NCI-H345 (cell line): ENCODE measurements at regions not wholly inside any gene's neighbourhood (a gene's known extent, or its start where the extent isn't known, plus 50 kb on each side); places are given as distances from the start of the nearest gene placed in this dataset.
"Not testable (repeated sequence)": the region's sequence is repeated elsewhere in the genome, so short reads cannot be mapped to it uniquely, and the experiment has no call there.

Source experiments
- DNase-seq: peaks from one replicate; lab custom pipeline; 2025; lab: John Stamatoyannopoulos, UW

DNA sequence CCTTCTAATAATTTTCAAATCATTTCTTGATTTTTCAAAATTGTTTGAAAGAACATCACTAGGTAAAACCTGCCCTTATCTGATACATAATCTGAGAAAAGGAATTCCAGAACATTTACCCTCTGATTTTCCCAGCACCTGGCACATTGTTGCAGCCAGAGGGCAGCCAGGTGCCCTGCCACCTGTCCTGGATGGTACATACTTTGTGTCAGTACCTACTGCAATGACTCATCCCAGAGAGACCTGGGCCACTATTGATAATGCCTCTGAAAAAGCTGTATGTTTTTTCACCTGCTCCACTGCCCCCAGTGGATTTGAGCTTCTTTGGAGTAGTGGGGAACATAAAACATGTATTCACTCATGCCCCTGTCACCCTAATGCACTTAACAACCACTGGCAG is 648.9 kb upstream of the GBE1 start:
- peak; percentile 24 for DNase-seq

DNA sequence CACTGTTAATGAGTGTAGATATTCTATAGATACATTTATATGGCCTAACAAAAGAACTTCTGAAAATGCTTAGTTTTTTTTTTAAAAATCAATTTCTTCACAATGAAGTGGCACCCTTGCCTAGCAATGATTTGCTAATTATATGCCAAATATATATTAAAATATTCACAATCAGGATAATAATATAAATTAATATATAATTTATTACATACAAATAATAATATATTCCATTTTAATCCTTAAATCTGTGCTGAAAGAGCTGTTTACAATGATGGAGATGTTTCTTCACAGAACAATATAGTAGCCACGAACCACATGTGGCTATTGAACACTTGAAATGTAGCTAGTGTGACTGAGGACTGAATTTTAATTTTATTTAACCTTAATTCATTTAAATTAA is 648.4 kb upstream of the GBE1 start:
- DNase-seq, result no peak

DNA sequence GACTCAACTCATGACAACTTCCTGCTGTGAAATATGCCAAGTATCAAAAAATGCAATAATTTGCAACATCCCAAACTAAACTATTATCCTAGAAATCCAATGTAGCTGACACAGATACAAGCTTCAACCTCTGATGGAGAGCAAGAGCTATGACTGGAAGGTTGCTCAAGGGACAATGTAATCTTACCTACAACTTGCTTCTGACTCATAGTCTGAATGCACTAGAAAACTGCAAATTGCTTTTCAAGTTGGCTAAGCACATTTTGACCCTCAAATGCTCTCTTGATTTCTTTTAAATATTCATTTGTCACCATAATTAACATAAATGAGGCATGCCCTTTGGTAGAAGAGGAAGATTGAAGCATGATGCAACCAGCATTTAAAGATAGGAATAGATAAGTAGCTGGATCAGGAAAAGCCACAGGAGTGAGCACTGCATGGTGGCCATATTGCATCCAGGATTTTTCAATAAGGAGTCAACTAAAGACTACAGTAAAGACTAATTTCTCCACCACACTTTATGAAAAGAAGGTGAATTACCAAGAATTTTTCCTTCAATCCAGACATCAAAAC is 630.8 kb upstream of the GBE1 start:
- no peak for DNase-seq

DNA sequence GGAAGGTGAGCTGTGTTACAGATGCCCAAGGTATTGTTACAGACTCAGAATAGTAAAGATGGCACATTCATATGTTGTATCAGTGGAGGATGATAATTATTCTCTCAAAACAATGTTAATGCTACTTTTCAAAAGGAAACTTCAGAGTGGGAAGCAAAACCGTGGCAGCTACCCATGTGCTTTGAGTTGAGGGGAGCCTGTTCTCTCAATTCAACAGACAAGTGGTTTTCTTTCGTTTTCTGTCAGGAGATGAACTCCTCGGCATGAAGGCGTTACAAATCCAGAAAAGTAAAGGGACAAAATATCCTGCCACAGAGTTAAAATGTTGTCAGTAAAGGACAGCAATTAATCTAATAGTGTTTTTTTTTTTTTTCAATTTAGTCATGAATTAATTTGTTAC is 629.4 kb upstream of the GBE1 start:
- no peak for DNase-seq

DNA sequence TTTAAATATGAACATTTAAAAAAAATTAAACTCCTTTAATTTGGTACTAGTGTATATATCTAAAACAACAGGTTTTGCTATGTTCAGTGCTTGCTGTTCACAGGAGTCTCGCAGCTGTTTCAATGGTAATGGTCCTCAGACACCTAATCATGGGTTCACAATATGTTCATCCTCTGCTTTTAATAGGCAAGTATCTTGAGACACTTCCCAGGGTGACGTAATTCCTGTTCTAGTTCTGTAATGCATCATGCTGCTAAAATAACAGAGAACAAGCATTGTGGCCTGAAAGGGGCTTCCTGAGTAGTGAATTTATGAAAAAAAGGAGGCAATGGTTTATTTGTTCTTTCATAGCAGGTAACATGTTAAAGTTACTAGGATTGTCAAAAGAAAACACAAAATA is 625.2 kb upstream of the GBE1 start:
- no peak for DNase-seq

DNA sequence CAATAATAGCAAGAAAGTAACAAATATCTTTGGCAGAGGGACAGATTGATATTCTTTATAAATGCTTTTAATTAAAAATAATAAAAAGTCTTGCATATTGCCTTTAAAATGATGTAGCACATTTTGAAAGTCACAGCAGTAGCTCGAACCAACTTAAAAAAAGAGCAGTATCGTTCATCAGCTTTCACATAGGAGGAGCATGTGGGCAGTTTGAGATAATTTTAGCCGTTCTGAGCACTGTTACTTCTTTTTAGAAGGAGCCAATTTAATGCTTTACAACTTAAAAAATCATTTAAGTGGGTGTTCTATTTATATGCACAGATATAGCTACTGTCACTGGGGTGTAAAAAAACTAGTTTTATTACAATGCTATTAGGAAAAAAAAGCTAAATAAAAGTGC is 622.7 kb upstream of the GBE1 start:
- no peak for DNase-seq

DNA sequence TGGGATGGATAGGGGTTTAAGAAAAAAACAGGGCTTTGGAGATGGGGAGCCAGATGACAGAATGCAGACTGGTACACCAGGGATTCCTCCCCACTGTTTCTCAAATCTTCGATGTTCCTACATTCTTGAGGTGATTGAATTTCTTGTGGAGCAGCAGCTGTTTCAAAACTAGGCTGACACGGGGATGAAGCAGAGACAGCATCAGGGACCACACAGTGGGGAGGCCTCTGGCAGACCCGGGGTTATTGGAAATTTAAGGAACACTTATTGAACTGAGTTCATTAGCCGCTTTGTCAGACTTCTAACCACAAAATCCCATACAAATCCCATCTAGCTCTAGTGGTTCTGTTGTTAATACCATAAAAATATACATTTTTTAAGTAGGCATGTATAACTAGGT is 621.4 kb upstream of the GBE1 start:
- DNase-seq, result no peak

DNA sequence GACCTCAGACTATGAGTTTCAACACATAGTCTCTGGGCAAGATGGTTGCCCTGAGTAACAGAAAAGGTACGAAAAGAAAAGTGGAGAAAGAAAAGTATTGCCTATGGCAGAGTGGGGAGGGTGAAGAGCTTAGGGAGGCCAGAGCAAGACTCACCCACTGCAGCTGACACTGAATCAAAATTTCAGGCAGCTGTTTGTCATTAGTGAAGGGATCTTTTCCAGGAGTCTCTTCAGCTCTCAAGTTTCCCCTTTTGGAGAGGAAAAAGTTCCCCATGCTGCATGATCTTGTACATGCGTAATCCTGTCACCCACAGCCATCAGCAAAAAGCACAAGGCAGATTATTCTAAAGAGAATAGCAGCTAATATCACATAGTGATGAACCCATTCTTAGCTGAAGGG is 616.9 kb upstream of the GBE1 start:
- no peak for DNase-seq

DNA sequence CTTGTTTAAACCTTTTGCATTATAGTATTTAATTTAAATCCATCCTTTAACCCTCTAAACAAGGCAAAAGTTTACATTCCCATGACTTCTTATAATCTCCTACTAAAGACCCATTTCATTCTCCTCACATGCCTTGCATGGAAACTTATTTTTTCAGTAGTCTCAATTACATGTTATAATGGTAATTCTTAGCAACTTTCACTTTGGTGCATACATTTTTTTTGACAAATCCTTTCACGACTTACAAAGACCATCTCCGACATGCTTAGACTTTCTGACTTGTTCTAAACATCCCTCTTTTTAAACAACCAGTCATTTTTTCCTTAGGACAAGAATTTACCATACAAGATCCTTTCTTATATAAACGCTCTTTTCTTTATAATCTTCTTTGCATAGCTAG is 615.4 kb upstream of the GBE1 start:
- no peak for DNase-seq

DNA sequence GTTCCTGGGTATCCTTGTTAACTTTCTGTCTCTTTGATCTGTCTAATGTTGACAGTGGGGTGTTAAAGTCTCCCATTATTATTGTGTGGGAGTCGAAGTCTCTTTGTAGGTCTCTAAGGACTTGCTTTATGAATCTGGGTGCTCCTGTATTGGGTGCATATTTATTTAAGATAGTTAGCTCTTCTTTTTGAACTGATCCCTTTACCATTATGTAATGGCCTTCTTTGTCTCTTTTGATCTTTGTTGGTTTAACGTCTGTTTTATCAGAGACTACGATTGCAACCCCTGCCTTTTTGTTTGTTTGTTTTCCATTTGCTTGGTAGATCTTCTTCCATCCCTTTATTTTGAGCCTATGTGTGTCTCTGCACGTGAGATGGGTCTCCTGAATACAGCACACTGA is 612.4 kb upstream of the GBE1 start:
- DNase-seq, result not testable (repeated sequence)

DNA sequence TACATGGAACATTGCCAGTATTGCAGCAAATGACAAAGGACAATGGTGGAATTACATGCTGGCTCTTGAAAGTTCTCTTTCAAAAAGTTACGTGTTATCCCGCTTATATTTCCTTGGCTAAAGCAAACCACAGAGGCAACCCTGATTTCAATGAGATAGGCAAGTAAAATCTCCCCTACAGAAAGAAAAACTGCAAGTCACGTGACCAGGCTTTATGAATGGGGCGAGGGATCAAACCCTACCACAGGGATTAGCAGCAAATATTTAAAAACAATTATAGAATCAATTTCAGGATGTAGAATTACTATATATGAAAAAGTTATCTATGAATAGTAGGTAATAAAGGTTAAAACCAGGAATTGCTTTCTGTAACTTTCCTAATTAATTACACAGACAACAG is 603.4 kb upstream of the GBE1 start:
- no peak for DNase-seq

DNA sequence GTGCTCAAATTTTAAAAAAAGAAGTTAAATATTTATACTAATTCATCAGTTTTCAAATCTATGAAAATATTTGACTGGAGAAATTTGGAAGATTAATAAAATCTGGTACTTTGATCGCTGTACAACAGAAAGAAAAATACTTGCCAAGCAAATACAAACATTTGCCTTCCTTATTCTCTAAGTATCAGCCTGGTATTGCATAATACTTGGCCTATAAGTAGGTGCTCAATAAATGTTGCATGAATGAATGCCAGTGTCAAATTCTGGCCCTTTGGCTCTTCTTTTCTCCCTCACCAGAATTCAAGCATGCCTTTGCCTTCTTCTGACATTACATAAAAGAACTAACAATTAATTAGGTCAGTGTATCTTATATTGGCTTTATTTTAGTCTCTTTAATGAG is 601.7 kb upstream of the GBE1 start:
- no peak for DNase-seq

DNA sequence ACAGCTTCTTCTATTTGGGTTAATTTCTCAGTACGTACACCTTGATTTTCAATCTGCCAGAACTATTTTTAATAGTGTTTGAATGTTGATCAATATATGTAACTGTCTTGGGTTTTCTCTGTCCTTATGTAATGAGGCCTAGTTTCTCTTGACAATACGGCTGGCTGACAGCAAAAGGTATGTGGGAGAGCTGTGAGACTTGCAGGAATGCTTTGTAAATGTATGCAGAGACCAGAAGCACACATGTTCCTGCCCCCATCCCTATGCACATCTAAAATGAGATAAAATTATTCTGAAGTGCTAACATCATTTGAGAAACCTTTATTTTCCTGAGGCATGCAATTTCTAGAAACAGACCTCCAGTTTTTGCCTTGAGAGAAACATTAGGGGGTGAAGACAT is 593.8 kb upstream of the GBE1 start:
- no peak for DNase-seq

DNA sequence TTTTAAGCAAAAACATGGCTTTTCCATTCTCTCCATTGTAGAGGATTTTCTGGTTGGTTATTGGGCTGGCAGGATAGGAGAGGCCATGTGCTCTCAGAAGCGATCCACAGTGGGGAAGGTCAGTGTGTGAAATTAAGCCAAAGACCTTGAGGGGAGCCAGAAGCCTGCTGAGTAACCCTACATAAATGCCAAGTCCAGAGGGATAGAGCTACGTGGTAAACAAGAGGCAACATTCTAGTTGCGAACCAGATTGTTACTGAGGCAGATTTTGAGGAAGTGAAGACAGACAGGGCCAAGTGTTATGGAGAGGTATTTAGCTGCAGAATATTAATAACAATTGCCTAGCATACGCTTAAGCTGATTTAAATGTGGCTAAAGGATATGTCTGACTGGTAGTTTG is 592.8 kb upstream of the GBE1 start:
- DNase-seq, result no peak

DNA sequence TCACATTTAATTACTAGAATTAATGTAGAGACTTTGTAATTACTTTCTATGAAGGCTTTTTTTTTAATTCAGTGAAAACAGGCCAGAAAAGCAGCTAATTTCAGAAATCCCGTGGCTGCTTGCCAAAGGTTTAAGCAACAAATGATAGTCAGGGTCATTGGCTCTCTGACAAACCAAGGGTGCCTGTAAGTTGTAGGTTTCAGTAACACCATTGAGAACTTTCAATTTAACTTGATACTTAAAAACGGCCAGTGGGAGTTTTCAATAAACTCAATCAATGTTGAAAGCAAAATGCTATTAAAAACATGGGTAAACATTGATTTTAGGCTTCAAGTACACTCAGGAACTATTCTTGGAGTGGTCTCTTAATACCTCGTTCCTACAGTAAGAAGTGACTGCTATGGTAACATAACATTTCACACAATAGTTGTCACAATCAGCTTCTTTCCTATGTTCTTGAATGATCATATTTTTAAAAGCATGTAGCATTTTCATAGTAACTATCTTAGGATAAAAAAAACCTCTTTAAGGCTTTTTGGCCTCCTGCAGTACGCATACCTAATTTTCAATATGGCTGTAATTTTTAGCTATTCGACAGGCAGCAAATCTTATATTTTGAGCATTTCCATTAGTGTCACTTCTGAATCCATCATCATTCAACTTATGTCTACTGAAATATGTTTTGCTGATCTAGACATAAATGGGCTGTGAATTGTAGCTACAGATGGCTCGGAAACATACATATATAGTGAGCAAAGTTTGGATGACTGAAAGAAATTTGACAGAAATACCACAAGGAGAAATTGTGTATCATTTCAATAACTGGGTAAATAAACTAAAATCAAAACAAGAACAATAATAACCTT is 592.1 kb upstream of the GBE1 start:
- no peak for DNase-seq

DNA sequence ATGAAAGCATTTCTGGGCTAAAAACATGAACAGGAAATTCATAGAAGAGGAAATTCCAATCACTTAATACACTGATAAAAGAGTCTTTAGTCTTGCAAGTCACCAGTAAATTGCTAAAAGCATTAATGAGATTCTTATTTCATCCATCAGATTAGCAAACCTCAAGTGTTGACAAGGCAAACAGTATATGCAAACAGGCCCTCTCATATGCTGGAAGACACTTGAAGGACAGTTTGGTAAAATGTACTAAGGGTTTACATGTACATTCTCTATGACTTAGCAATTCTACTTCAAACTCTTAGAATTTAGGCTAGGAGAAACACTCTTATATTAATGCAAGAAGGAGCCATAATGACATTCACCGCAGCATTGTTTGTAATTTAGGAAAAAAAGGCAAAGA is 586.1 kb upstream of the GBE1 start:
- no peak for DNase-seq

DNA sequence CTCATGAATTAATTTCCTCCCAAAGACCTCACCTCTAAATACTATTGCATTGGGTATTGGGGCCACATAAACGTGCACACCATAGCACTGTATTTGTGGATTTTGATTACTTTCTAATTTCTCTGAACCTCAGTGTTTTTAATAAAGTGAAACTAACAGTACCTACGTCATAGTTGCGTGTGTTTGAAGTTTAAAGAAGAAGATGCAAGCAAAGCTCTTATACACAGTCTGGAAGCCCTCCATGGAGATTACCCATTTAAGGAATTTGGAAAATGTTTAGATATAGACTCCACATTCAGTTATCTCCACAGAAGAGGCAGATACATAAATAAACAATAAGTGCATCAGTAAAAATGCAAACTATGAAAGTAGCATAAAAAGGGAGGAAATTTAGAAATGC is 581.1 kb upstream of the GBE1 start:
- no peak for DNase-seq

DNA sequence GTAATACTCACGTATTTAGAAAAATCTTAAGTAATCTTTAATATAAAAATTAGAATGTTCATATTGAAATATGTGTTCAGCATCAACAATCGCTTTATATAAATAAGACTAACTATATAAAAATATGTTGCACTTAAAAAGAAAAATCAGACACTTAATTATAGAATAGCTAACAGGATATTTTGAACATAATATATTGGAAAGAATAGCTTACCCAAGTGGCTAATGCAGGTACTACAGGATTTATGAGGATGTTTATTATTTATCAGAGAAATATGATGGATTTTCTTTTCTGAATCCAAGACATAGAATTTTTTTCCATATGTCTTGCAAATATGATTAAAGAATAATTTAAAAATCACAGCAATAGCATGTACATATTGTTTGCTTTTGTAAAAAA is 567.9 kb upstream of the GBE1 start:
- no peak for DNase-seq

DNA sequence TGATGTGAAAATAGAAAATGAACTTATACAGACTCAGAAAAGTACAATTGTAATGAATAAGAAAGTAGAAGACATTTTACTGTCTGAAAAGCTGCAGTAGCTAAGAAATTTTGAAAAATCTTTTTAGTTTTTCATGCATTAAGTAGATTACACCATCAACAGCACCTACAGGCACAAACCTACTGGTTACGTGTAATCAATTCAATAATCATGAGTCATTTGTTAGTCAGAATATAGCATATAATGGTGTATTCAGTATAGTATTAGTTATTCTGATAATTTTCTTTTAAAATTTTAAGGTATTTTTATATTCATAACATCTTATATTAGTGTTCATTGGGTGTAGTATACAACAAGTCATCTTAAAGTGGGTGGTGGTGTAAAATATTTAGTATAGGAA is 550.5 kb upstream of the GBE1 start:
- no peak for DNase-seq

DNA sequence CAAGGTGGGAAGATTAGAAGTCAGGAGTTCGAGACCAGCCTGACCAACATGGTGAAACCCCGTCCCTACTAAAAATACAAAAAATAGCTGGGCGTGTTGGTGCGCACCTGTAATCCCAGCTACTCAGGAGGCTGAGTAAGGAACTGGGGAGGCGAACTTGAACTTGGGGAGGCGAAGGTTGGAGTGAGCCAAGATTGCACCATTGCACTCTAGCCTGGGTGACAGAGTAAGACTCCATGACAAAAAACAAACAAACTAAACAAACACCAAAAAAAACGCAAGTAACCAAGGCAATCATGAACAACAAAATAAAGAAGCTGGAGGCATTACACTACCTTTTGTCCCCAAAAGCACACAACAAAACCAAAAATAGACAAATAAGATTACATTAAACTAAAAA is 547.3 kb upstream of the GBE1 start:
- DNase-seq, result no peak

DNA sequence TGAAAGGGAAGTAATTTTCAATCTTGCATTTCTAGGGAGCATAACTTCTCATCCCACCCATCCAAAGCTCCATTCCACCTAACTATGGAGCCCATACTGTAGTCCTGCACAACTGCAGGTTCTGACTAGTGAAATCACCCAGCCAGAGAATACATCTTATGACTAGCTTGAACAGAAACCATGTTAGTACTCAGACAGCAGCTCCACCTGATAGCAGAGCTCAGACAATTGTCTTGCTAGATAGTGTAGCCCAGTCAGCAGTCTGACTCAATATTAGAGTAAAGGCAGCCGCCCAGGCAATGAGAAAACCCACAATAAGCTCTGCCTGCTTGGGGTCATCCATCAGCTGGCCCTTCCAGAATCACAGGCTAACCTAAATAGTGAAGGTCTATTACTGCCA is 544.7 kb upstream of the GBE1 start:
- no peak for DNase-seq

DNA sequence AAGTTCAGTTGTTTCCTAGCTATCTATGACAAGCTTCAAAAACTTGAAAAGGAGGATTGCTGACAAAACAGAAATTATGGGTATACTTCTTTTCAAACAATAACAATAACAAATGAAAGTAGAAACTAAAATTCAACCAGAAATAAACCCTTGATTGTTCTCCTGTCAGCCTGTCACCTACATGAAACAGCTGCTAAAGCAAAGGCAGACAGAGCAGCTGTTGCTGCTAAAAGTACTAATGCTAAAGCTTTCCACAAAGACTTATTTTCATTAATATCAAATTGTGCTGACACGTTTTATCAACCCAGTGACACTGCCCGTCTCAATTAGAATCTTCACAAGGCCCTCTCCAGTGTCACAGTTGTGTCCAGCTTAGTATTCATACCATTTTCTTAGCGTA is 533.2 kb upstream of the GBE1 start:
- no peak for DNase-seq

DNA sequence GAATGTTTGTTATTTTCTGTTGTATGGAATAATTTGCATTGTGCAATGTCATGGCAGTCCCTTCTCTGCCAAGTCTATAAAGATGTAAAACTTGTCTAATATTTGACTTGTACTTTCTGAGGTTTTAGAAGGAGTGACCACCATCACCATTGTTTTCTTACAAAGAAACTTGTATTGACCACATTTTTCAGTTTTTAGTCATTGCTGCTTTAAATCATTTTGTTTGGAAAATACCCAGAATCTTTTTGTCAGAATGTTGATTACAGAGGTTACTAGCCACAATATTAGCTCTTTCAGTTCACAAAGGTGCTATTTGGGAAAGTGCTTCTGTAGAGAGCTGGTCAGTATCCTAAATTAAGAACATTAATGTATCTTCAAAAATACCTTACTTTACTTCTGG is 532.4 kb upstream of the GBE1 start:
- DNase-seq, result no peak

DNA sequence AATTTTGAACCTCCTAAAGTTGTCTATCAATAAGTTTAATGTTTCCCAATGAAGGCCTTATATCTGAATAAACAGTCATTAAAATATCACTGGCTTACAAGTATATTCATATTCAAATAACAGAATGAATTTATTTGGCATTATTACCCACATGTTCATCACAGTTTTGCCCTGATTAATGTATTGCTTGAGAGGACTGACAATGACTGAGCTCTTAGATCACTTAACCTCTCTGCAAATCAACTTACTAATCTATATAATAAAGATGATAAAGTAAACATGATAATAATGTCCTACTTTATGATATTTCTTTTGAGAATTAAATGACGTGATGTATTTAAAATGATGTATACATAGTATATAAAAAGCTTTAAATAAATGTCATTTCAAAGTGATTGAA is 532.0 kb upstream of the GBE1 start:
- DNase-seq, result no peak
